ENCODE measurements at regions not wholly inside any gene's neighbourhood (a gene's known extent, or its start where the extent isn't known, plus 50 kb on each side); places are given as distances from the start of the nearest gene placed in this dataset.

DNA sequence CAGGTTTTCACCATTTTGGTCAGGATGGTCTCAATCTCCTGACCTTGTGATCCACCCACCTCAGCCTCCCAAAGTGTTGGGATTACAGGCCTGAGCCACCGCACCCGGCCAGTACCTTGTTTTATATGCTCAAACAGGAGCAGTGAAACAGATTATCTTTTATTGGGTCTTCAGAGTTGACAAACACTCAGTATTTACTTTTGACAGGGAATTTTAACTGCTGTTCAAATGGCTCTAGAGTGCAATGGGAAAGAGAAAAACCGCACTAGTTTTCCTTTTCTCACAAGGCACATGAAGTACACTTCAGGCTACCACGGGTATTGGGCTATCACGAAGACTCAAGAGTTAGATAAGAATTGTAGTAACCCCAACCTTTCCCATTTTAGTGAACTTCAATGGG is 471.9 kb upstream of the DAB2 start:
- H3K4me1 Mint-ChIP-seq: no peaks in the 10 kb centered on the region
- no peak overlapping the region for H3K4me3 Mint-ChIP-seq
- no peaks in the 10 kb centered on the region for H3K36me3 Mint-ChIP-seq
- H3K9me3 Mint-ChIP-seq: no peaks in the 10 kb centered on the region
- DNase-seq: no peak
- H3K27ac Mint-ChIP-seq: no peak overlapping the region
- peaks cover 28% of the 10 kb centered on the region for H3K27me3 Mint-ChIP-seq

DNA sequence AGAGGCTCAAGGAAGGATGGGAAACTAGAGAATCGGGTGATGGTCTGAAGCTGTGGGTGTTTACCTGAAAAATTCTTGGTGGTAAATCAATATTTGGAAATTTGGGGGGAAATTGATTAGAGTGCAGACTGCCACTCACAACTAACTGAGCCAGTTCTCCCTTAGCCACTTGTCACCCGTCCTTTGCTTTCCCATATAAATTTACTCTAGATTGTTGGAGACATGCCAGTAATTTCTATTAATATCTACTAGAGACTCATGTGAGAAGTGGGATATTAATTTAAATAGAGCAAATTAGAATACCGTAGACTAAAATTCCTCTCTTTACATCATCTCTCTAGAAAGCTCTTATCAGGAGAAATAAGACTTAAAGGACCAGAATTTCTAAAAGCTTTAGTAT is 471.3 kb upstream of the DAB2 start:
- peaks cover 26% of the 10 kb centered on the region for H3K27me3 Mint-ChIP-seq
- H3K36me3 Mint-ChIP-seq: no peaks in the 10 kb centered on the region
- H3K9me3 Mint-ChIP-seq: no peaks in the 10 kb centered on the region
- H3K4me1 Mint-ChIP-seq: no peaks in the 10 kb centered on the region
- H3K4me3 Mint-ChIP-seq: no peak overlapping the region
- H3K27ac Mint-ChIP-seq: no peak overlapping the region
- no peak for DNase-seq

DNA sequence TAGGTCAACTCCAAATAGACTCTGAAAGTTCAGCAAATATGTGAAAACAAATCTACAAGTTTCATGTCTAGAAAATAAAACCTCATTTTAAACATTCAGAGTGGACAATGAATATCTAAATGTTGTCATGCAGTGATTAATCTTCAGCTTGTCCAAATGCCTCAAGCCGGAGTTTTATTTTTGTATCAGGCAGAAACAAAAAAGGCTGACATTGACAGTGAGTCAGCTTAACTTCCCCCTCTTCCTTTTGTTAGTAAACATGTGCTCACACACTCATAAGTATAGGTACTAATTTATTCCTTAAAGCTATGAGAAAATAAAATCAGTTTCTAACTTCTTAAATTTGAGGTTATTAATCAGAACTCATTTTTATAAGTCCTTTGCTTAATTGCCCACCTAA is 467.9 kb upstream of the DAB2 start:
- Mint-ChIP-seq H3K27me3 (peaks cover 10% of the 10 kb centered on the region), H3K4me3 (no peak overlapping the region), H3K36me3 (no peaks in the 10 kb centered on the region), H3K4me1 (no peaks in the 10 kb centered on the region), H3K27ac (no peak overlapping the region), H3K9me3 (no peaks in the 10 kb centered on the region)
- no peak for DNase-seq

DNA sequence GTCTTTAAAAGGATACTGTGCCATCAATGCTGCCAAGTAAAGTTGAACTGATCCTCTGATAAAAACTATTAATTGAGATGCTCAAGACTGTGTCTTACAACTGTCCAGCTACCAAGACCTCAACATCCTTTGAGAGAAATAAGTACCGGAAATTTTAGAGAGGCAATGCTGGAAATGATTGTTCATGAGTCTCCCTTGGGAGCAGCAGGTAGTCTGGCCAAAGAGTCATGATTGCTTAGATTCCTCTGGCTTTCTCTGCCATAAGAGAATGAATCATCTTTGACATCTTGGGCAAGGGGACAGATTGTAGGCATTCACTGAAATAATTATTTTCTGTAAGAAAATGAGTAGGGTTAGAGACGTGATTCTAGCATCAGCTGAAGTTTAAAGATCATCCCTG is 466.6 kb upstream of the DAB2 start:
- no peak overlapping the region for H3K4me3 Mint-ChIP-seq
- DNase-seq: no peak
- H3K4me1 Mint-ChIP-seq: no peaks in the 10 kb centered on the region
- H3K9me3 Mint-ChIP-seq: no peaks in the 10 kb centered on the region
- H3K36me3 Mint-ChIP-seq: no peaks in the 10 kb centered on the region
- H3K27ac Mint-ChIP-seq: no peak overlapping the region
- peaks cover 10% of the 10 kb centered on the region for H3K27me3 Mint-ChIP-seq

DNA sequence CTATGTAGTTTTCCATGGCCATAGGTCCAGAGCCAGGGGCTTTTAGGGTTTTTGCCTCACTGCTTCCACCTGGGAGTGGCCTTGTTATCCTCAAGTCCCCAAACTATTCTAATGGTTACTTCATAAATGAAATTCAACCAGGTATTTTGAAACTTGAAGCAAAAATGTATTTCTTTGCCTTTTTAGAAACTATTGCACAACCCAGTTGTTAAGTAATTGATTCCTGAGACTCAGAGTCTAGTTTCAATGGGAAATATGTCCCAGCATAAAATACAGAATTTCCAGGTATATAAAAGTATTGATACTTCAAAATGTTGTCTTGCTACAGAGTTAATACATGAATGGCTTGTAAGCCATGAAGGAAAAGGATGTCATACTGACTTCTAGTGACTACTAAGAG is 456.2 kb upstream of the DAB2 start:
- Mint-ChIP-seq H3K4me1 (no peaks in the 10 kb centered on the region), H3K27ac (no peak overlapping the region), H3K27me3 (peaks cover 22% of the 10 kb centered on the region), H3K36me3 (no peaks in the 10 kb centered on the region), H3K9me3 (no peaks in the 10 kb centered on the region), H3K4me3 (no peak overlapping the region)
- DNase-seq: no peak

DNA sequence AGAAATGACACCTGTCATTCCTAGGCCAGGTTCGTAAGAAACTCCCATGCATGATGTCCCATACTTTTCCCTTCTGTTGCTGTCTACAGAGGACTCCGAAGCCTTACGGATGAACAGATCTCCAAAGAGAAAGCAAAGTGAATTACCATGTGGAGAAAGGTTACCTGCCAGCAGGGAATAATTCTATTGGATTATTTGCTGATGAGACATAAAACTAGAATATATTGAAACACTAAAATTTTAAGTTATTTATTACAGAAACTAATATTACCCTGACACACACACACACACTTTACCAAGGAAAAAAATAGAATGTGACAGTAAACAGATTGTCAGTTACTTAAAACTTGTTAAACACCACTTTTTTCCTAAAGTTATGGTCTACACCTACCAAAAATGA is 452.7 kb upstream of the DAB2 start:
- H3K36me3 Mint-ChIP-seq: no peaks in the 10 kb centered on the region
- no peaks in the 10 kb centered on the region for H3K9me3 Mint-ChIP-seq
- H3K27me3 Mint-ChIP-seq: peaks cover 23% of the 10 kb centered on the region
- no peak overlapping the region for H3K4me3 Mint-ChIP-seq
- H3K4me1 Mint-ChIP-seq: no peaks in the 10 kb centered on the region
- DNase-seq: no peak
- H3K27ac Mint-ChIP-seq: no peak overlapping the region

DNA sequence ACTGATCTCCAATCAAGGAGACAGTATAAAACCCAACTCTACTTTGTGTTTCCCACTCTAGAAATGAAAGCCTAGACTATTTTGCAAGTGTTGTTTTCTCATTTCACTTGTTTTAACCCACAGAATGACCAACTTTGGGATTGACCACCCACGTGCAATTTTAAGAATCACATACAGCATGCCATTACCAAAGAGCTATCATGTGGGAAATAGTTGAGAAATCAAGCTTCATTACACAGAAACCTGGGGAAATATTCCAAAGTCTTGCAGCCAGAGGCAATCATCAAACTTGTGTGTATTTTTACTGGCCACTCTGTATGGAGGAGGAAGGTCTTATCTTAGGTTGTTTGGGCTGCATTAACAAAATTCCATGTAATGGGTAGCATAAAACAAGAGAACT is 451.4 kb upstream of the DAB2 start:
- Mint-ChIP-seq H3K27ac (no peak overlapping the region), H3K9me3 (no peaks in the 10 kb centered on the region), H3K27me3 (peaks cover 23% of the 10 kb centered on the region), H3K4me3 (no peak overlapping the region), H3K36me3 (no peaks in the 10 kb centered on the region), H3K4me1 (no peaks in the 10 kb centered on the region)
- no peak for DNase-seq

DNA sequence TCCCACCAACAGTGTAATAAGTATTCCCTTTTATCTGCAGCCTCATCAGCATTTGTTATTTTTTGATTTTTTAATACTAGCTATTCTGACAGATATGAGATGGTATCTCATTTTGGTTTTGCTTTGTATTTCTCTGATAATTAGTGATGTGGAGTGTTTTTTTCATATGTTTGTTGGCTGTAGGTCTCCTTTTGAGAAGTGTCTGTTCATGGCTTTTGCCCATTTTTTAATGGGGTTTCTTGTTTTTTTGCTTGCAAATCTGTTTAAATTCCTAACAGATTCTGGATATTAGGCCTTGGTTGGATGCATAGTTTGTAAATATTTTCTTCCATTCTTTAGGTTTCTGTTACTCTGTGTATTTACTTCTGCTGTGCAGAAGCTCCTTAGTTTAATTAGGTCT is 445.4 kb upstream of the DAB2 start:
- Mint-ChIP-seq H3K9me3 (peaks cover 8% of the 10 kb centered on the region), H3K36me3 (no peaks in the 10 kb centered on the region), H3K4me3 (no peak overlapping the region), H3K27ac (no peak overlapping the region), H3K4me1 (no peaks in the 10 kb centered on the region), H3K27me3 (peaks cover 15% of the 10 kb centered on the region)
- no peak for DNase-seq

DNA sequence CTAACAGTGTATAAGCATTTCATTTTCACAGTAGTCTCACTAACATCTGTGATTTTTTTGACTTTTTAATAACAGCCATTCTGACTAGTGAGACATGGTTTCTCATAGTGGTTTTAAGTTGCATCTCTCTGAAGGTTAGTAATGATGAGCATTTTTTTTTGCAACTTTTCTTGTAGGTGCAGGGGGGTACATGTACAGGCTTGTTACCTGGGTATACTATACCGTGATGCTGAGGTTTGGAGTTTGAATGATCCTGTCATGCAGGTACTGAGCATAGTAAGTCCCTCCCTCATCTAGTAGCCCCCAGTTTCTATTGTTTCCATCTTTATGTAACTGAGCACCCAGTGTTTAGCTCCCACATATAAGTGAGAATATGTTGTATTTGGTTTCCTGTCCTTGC is 444.6 kb upstream of the DAB2 start:
- H3K4me3 Mint-ChIP-seq: no peak overlapping the region
- H3K9me3 Mint-ChIP-seq: peaks cover 8% of the 10 kb centered on the region
- no peak overlapping the region for H3K27ac Mint-ChIP-seq
- no peaks in the 10 kb centered on the region for H3K36me3 Mint-ChIP-seq
- no peaks in the 10 kb centered on the region for H3K4me1 Mint-ChIP-seq
- no peak for DNase-seq
- peaks cover 11% of the 10 kb centered on the region for H3K27me3 Mint-ChIP-seq

DNA sequence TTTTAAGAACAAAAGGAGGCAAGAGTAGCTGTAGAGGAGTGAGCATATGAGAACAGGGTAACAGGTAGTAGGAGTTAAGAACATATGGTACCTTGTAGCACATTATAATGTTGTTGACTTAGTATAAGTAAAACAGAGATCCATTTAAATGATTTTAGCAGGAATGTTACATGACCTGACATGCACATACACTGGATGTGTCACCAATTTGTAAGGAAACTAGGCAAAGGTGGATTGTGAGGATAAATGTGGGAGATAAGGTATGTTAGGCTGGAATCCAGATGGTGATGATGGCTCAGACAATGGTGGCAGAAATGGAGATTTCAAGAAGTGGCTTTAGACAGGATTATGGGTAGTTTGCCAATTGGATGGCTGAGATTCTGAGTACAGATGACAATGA is 443.1 kb upstream of the DAB2 start:
- Mint-ChIP-seq H3K27ac (no peak overlapping the region), H3K27me3 (peaks cover 7% of the 10 kb centered on the region), H3K36me3 (no peaks in the 10 kb centered on the region), H3K4me1 (no peaks in the 10 kb centered on the region), H3K4me3 (no peak overlapping the region), H3K9me3 (peaks cover 8% of the 10 kb centered on the region)
- no peak for DNase-seq

DNA sequence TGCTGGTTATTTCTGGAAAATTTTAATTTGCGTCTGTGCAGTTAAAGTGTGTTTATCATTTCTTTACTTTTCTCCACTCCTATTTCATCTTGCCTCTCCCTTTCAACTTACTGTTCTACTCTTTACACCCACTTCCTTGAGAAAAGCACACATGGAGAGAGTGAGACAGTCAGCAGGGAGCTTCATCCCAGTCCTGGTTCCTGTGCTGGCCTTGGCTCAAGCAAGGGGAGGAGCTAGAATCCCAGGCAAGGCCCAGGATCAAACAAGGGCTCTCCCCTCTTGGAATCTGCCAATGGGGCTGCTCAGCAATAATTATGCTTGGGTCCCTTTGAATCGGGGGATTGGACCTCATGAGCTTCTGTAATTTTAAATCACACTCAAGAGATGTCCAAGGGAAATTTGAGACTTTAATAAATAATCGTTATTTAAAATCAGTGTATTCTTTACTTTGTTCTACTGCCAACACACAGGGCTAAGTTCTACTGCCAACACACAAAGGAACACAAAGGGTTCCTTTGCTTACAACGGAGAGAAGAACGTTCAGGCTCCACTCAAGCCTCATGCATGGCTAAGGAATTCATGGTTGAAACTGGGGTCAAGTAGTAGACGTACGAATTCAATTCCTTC is 439.3 kb upstream of the DAB2 start:
- no peak overlapping the region for H3K4me3 Mint-ChIP-seq
- no peak overlapping the region for H3K27ac Mint-ChIP-seq
- H3K27me3 Mint-ChIP-seq: peaks cover 7% of the 10 kb centered on the region
- H3K4me1 Mint-ChIP-seq: no peaks in the 10 kb centered on the region
- H3K9me3 Mint-ChIP-seq: peaks cover 2% of the 10 kb centered on the region
- H3K36me3 Mint-ChIP-seq: no peaks in the 10 kb centered on the region
- no peak for DNase-seq

DNA sequence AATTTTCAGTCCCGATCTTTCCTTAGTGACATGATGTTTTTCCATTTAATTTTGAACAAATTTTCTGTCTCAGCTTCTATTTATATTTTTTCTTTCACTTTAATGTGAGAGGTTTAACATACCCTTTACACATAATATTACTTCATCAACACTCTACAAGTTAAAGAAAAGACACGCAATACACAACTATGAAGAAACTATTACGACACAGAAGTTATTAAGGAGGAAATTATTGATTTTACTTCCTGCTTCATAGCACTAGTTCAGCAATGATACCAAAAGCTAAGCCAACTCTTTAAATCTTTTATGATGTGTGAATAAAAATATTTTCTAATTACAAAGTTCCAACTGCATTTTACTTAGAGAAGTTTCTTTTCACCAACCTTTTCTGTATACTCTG is 432.3 kb upstream of the DAB2 start:
- no peak overlapping the region for H3K4me3 Mint-ChIP-seq
- no peak for DNase-seq
- H3K9me3 Mint-ChIP-seq: no peaks in the 10 kb centered on the region
- H3K36me3 Mint-ChIP-seq: no peaks in the 10 kb centered on the region
- no peak overlapping the region for H3K27ac Mint-ChIP-seq
- peaks cover 17% of the 10 kb centered on the region for H3K27me3 Mint-ChIP-seq
- no peaks in the 10 kb centered on the region for H3K4me1 Mint-ChIP-seq

DNA sequence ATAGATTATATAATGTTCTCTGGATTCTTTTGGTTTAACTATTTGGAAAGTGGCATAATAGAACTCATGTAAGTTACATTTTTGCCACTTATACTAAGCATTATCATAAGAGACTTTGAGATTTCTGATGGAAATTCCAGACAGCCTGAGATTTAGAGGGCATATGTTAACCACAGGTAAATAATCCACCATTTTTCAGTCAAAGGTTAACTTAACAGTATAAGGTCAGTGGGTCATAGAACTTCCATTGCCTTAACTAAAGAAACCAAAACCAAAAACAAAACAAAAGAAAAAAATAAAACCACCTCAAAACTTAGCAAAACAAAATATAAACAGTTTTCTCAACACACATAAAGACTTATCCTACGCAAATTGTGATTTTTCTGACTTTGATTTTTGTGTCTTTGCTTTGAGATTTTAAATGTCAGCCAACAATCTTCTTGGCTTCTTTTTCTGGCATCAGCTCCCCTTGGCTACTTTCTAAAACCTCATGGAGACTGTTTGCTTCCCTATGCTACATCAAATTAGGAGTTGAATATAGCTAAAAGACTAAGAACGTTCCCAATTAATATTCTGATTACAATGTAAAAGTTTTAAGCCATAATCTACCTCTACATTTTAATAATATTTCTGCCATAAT is 430.1 kb upstream of the DAB2 start:
- H3K4me1 Mint-ChIP-seq: no peaks in the 10 kb centered on the region
- H3K36me3 Mint-ChIP-seq: no peaks in the 10 kb centered on the region
- H3K9me3 Mint-ChIP-seq: no peaks in the 10 kb centered on the region
- DNase-seq: no peak
- peaks cover 11% of the 10 kb centered on the region for H3K27me3 Mint-ChIP-seq
- H3K4me3 Mint-ChIP-seq: no peak overlapping the region
- H3K27ac Mint-ChIP-seq: no peak overlapping the region

DNA sequence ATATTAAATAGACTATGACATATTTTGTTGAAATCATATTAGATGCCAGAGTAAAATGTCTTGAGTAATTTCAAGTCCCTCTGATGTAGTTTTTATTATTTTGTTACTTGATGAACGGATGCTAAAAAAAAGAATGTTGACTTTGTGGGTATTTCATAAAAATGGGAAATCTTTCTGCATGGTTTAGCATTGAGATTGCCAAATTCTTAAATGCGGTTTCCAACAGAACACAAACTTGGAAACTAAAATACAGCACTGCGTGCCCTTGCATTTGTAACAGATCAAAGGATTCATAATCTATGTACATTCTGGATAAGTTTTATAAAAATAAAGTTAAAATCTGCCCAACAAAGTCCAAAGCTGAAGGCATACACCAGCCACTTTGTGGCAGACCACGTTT is 425.5 kb upstream of the DAB2 start:
- no peaks in the 10 kb centered on the region for H3K36me3 Mint-ChIP-seq
- H3K9me3 Mint-ChIP-seq: no peaks in the 10 kb centered on the region
- no peaks in the 10 kb centered on the region for H3K4me1 Mint-ChIP-seq
- no peak for DNase-seq
- peaks cover 14% of the 10 kb centered on the region for H3K27me3 Mint-ChIP-seq
- no peak overlapping the region for H3K4me3 Mint-ChIP-seq
- H3K27ac Mint-ChIP-seq: no peak overlapping the region

DNA sequence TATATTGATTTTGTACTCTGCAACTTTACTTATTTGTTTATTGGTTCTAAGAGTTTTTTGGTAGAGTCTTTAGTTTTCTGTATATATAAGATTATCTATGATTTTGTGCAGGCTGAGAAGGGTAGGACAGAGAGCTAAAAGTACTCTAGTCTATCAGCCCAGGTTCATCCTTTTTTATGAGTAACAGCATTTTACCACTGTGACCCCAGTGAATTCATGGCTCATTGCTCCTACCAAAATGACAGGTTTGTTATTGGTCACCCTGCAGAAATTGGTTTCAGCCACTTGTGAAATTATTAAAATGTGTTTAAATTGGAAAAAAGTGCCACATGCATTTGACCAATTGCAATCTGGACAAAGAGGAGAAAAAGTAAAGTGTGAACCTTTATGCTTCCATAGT is 421.4 kb upstream of the DAB2 start:
- Mint-ChIP-seq H3K27me3 (peaks cover 10% of the 10 kb centered on the region), H3K27ac (no peak overlapping the region), H3K4me3 (no peak overlapping the region), H3K4me1 (no peaks in the 10 kb centered on the region), H3K36me3 (no peaks in the 10 kb centered on the region), H3K9me3 (no peaks in the 10 kb centered on the region)
- no peak for DNase-seq

DNA sequence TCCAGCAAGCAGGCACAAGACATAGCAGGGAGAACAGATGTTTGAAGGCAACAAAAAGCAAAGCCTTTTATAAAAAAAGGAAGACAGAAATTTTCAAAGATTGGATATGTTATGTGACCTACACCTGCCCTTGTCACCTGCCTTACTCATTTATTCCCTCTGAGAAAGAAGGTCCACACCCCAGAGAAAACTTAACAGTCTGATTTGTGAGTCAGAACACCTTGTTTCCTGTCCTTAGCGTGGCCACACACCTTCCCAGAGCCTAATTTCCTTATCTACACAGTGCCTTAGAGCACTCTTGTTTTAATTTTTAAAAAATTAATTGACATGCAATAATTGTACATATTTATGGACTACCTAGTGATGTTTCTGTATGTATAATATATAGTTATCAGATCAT is 419.0 kb upstream of the DAB2 start:
- Mint-ChIP-seq H3K27me3 (peaks cover under 1% of the 10 kb centered on the region), H3K9me3 (peaks cover 9% of the 10 kb centered on the region), H3K36me3 (no peaks in the 10 kb centered on the region), H3K4me1 (no peaks in the 10 kb centered on the region), H3K4me3 (no peak overlapping the region), H3K27ac (no peak overlapping the region)
- DNase-seq: no peak
